GM19467 (cell line): ENCODE measurements at regions not wholly inside any gene's neighbourhood (a gene's known extent, or its start where the extent isn't known, plus 50 kb on each side); places are given as distances from the start of the nearest gene placed in this dataset.
"Not testable (repeated sequence)": the region's sequence is repeated elsewhere in the genome, so short reads cannot be mapped to it uniquely, and the experiment has no call there.

Source experiments
- ATAC-seq: cut with Tn5 transposase; IDR thresholded peaks from one replicate; pipeline ENCODE4 v1.9.1; 2021; ENCODE audit warnings: mild to moderate bottlenecking, moderate library complexity; ENCODE audit not compliant: unreplicated experiment

DNA sequence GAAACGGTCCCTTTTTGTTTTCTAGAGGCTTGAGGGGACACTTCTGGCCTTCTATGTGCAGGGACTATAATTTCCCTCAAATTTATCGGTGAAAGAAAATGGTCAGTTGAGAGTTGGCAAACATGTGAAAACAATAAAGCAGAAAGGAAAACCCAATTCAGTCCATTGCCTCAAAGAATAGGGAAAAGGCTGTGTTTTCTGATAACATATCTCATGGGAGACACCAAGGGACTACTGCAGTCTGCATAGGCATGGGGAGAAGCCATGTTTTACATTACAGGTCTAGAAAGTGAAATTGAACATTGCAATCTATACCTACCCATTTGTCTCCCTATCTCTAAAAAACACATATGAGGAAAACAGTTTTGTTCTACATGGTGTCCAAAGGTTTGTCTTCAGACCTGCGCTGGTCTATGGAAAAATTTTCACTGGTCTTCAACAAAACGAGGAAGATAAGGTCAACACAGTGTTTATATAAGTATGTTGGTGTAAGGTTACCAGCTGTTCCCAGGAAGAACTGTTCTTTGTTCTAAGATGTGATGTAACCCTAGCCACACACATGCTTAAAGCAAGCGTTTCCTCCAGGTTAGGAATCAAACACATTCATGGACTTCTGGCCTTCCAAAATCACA, 179.7 kb downstream of the MREG start:
- ATAC-seq: no peak

DNA sequence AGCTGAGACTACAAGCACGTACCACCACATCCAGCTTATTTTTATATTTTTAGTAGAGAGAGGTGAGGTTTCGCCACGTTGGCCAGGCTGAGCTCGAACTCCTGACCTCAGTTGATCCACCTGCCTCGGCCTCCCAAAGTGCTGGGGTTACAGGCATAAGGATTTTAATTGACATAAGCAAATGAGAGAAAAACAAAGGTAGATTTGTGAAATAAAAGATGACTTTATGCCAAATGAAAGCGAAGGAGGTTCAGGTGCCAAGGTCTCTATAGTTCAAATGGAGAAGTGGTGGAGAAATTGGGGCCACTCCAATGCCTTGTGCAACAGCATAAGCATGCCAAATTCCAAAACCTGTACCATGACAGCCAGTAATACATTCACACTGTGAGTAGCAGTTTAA, 180.6 kb downstream of the MREG start:
- no peak for ATAC-seq

- ATAC-seq: no peak
Observed at GRCh38 chr2:215831296-215831913, 181.9 kb downstream of the MREG start.

DNA sequence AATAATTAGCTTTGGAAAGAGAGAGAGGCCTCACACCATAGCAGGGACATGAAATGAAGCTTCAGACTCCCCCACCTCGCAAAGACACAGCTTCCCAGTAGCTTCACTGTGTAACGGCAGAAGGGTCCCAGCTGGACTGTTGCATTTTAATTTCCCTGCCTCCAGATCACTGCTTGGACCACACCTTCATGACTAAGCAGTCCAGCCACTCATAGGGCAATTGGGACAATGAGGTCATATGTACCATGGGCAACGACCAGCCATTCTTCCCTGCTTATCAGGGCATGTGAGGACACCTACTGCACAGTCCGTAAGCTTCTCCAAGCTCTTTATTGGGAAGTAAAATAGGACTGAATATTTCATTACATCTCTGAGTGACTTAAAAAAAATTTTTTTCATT, 183.0 kb downstream of the MREG start:
- no peak for ATAC-seq

DNA sequence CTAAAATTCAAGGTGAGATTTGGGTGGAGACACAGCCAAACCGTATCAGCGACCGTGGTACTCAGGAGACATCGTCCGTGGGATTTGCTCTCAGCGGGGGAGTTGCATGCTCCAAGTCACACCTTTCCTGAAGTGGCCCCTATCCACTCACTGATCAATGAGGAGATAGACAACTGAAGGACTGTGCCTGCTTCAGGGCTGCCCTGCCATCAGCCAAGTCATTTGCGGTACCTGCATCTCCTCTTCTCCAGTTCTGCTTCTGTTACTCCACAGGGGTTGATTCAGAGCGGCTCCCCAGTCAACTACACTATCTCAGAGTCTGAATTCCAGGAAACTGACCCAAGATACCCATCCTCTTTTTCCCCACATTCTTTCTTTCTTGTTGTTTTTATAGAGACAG, 184.1 kb downstream of the MREG start:
- no peak for ATAC-seq

- ATAC-seq: peak; percentile 83
Observed at GRCh38 chr2:215828528-215829184, 184.7 kb downstream of the MREG start.

DNA sequence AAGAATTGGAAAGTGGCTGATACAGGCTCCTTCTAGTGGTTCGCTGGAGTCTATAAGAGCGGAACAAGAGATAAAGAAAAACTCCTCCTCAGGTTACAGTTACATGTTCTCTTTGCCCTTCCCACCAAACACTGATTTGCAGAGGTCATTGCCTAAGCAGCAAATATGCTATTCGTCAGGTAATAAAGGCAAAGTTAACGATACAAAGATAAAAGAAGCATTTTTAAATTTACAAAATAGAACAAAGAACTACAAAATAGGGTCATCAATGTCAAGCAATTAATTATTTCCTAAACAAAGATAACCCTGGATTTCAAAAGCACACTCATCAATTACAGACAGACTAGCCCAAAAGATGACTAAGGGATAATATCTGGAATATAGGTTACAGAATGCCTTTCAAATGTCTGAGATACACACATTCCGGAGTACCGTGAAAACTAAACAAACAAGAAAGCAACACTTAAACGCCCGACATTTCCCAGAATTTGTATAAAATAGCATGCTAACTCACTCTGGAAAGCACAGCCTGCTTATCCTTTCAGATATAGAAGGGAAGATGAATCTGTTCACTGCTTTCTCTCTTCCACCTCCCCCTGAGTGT, 186.4 kb downstream of the MREG start:
- no peak for ATAC-seq

GRCh38 chr2:215826376-215826775, 187.0 kb downstream of the MREG start:
- no peak for ATAC-seq

GRCh38 chr2:215825707-215826106, 187.6 kb downstream of the MREG start:
- no peak for ATAC-seq

- ATAC-seq: not testable (repeated sequence)
Observed at GRCh38 chr2:215821298-215821697, 192.1 kb downstream of the MREG start.

DNA sequence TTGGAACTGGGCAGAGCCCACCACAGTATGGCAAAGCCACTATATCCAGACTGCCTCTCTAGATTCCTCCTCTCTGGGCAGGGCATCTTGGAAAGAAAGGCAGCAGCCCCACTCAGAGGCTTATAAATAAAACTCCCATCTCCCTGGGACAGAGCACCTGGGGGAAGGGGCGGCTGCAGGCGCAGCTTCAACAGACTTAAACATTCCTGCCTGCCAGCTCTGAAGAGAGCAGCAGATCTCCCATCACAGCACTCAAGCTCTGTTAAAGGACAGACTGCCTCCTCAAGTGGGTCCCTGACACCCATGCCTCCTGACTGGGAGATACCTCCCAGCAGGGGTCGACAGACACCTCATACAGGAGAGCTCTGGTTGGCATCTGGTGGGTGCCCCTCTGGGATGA, 193.6 kb downstream of the MREG start:
- not testable (repeated sequence) for ATAC-seq

- no peak for ATAC-seq
Observed at GRCh38 chr2:215817046-215817445, 196.3 kb downstream of the MREG start.

GRCh38 chr2:215816424-215816823, 196.9 kb downstream of the MREG start:
- ATAC-seq: no peak

GRCh38 chr2:215815960-215816359, 197.4 kb downstream of the MREG start:
- no peak for ATAC-seq

- no peak for ATAC-seq
Observed at GRCh38 chr2:215812966-215813365, 200.4 kb downstream of the MREG start.

- peak; percentile 96 for ATAC-seq
Observed at GRCh38 chr2:215811409-215812345, 201.7 kb downstream of the MREG start.

GRCh38 chr2:215811003-215811402, 202.3 kb downstream of the MREG start:
- peak; percentile 22 for ATAC-seq

GRCh38 chr2:215808996-215809395, 204.4 kb downstream of the MREG start:
- no peak for ATAC-seq

DNA sequence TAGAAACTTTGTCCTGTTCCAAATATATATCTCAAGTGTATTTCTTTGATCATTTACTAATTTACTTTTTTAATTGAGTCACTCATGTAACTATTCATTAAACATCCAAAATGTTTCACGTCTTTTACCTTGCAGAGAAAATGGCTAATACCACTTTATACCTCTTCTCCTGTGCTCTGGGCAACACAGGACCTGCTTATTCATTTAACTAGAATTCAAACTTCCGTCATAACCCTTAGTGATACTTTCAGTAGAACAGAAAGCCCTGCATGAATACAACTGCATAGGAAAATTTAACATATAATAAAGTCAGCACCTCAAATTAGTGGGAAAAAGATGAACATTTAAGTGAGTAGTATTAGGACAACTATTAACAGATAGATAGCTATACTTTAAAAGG, 205.2 kb downstream of the MREG start:
- ATAC-seq: no peak

DNA sequence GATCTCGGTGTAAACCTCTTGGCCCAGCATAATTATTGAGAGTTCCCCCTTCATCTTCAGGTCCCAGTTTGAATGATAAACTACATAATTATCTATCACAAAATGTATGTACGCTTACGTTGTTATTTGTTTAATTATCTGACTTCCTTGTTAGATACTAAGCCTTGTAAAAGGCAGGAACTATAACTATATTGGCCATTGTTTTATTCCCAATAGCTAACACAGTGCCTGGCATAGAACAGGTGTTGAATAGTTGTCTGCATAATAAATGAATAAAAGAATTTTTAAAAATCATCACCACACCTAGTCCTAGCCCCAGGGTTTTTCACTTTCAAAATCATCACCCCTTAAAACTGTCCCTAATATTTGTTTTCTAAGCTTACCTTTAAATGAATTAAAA, 207.9 kb downstream of the MREG start:
- ATAC-seq: no peak

DNA sequence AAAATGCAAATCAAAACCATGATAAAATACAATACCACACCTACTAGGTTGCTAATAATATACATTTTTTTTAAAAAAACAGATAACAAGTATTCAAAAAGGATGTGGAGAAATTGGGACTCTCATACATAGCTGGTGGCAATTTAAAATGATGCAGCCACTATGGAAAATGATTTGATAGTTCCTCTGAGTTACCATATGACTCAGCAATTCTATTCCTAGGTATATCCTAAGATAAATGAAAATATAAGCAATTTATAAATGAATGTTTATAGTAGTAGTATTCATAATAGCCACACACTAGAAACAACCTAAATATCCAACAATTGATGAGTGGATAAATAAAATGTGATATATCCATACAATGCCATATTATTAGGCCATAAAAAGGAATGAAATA, 210.2 kb downstream of the MREG start:
- ATAC-seq: no peak
